SK-N-SH (cell line): ENCODE measurements at regions not wholly inside any gene's neighbourhood (a gene's known extent, or its start where the extent isn't known, plus 50 kb on each side); places are given as distances from the start of the nearest gene placed in this dataset.
"Not testable (repeated sequence)": the region's sequence is repeated elsewhere in the genome, so short reads cannot be mapped to it uniquely, and the experiment has no call there.

Experiments used
- CTCF ChIA-PET: fragments of 300-600, 350-600 bp; formaldehyde crosslinking; extraction: SDS; loops from one replicate; lab custom pipeline; 2021; lab: Yijun Ruan, JAX
- POLR2A ChIA-PET: fragments of 350-600 bp; sonication (Branson Sonifier 250); formaldehyde crosslinking; extraction: SDS; loops from one replicate; lab custom pipeline; 2020; ENCODE audit warnings: antibody characterized with exemption, inconsistent platforms; lab: Yijun Ruan, JAX
- DNase-seq: peaks from one replicate; pipeline ENCODE4 v3.0.0; 2012
- H2AFZ ChIP-seq: fragments of 200-600 bp; sonication (generic); 2 replicates; pipeline ENCODE4 v1.8.1; 2016; ENCODE audit warnings: antibody characterized with exemption, mild to moderate bottlenecking, low read depth
- H3F3A ChIP-seq: fragments of 200-600 bp; sonication (generic); replicated peaks from 2 replicates; pipeline ENCODE3; 2016; ENCODE audit warnings: antibody characterized with exemption, mild to moderate bottlenecking; ENCODE audit not compliant: insufficient read depth
- H3K27ac ChIP-seq, 2 experiments: fragments of 200-500 bp in 1 of 2; fragments of 200-600 bp in 1 of 2; sonication (Bioruptor generic) in 1 of 2; sonication (generic), shearing (Covaris generic) in 1 of 2; 2 replicates each; pipeline versions ENCODE4 v1.5.1 to v1.6.1; 2014 to 2016; ENCODE audit warnings: low read depth in 2 of 2, inconsistent platforms in 1 of 2, low read length in 1 of 2, mild to moderate bottlenecking in 1 of 2, mixed read lengths in 1 of 2
- H3K27me3 ChIP-seq: fragments of 200-600 bp; sonication (generic), shearing (Covaris generic); 2 replicates; pipeline ENCODE4 v1.6.1; 2016; ENCODE audit warnings: mixed run types; ENCODE audit not compliant: insufficient read depth
- H3K36me3 ChIP-seq, 2 experiments: fragments of 200-500 bp in 1 of 2; fragments of 200-600 bp in 1 of 2; sonication (Bioruptor generic) in 1 of 2; sonication (generic) in 1 of 2; replicated peaks in 1 of 2; 2 replicates each; pipeline versions ENCODE3 to v1.5.1; 2014 to 2016; ENCODE audit warnings: low read length in 1 of 2, mild to moderate bottlenecking in 1 of 2; ENCODE audit not compliant: insufficient read depth in 2 of 2, control insufficient read depth in 1 of 2
- H3K4me1 ChIP-seq, 2 experiments: fragments of 200-500 bp in 1 of 2; fragments of 200-600 bp in 1 of 2; sonication (Bioruptor generic) in 1 of 2; sonication (generic), shearing (Covaris generic) in 1 of 2; 2 replicates each; pipeline versions ENCODE4 v1.5.1 to v1.6.1; 2014 to 2016; ENCODE audit warnings: low read depth in 1 of 2, low read length in 1 of 2, mixed run types in 1 of 2; ENCODE audit not compliant: insufficient read depth in 2 of 2, control insufficient read depth in 1 of 2
- H3K4me2 ChIP-seq: fragments of 200-600 bp; sonication (generic), shearing (Covaris generic); 2 replicates; pipeline ENCODE4 v1.6.1; 2017; ENCODE audit warnings: mixed run types
- H3K4me3 ChIP-seq, 2 experiments: fragments of 200-500 bp in 1 of 2; fragments of 200-600 bp in 1 of 2; sonication (Bioruptor generic) in 1 of 2; sonication (generic), shearing (Covaris generic) in 1 of 2; 2 replicates each; pipeline versions ENCODE4 v1.5.1 to v1.8.1; 2014 to 2016; ENCODE audit warnings: low read depth in 2 of 2, inconsistent platforms in 1 of 2, low read length in 1 of 2, mild to moderate bottlenecking in 1 of 2, mixed read lengths in 1 of 2, moderate library complexity in 1 of 2
- H3K79me2 ChIP-seq: fragments of 200-600 bp; sonication (generic); 2 replicates; pipeline ENCODE4 v1.8.1; 2017; ENCODE audit warnings: mild to moderate bottlenecking; ENCODE audit not compliant: insufficient read depth
- H3K9ac ChIP-seq: fragments of 200-600 bp; sonication (generic); 2 replicates; pipeline ENCODE4 v1.6.1; 2017; ENCODE audit warnings: mixed run types
- H3K9me2 ChIP-seq: fragments of 200-600 bp; sonication (generic); 2 replicates; pipeline ENCODE4 v1.6.1; 2017; ENCODE audit warnings: mixed run types
- H3K9me3 ChIP-seq: fragments of 200-600 bp; sonication (generic); 2 replicates; pipeline ENCODE4 v1.6.1; 2017; ENCODE audit warnings: mixed run types, mild to moderate bottlenecking, moderate library complexity
- H4K20me1 ChIP-seq: fragments of 200-600 bp; sonication (generic); 2 replicates; pipeline ENCODE4 v1.6.1; 2017; ENCODE audit warnings: mild to moderate bottlenecking, mixed run types; ENCODE audit not compliant: insufficient read depth
- FOXM1 ChIP-seq: IDR thresholded peaks from 2 replicates; pipeline ENCODE4 v1.4.0; 2012; ENCODE audit warnings: low read depth, mild to moderate bottlenecking
- IRF3 ChIP-seq: fragments of 150-350 bp; IDR thresholded peaks from 2 replicates; pipeline ENCODE4 v1.6.1; 2016; ENCODE audit warnings: mild to moderate bottlenecking, low read depth, low read length
- MAX ChIP-seq: IDR thresholded peaks from 2 replicates; pipeline ENCODE4 v1.4.0; 2012; ENCODE audit warnings: low read depth
- MXI1 ChIP-seq: IDR thresholded peaks from 2 replicates; pipeline ENCODE4 v1.6.1; 2012; ENCODE audit warnings: mild to moderate bottlenecking, low read depth, low read length, improper control_type of control experiment
- NFIC ChIP-seq: IDR thresholded peaks from 2 replicates; pipeline ENCODE4 v1.4.0; 2012; ENCODE audit warnings: borderline replicate concordance
- NRF1 ChIP-seq: IDR thresholded peaks from 2 replicates; pipeline ENCODE4 v1.6.1; 2012; ENCODE audit warnings: low read depth, mild to moderate bottlenecking, low read length
- PBX3 ChIP-seq: IDR thresholded peaks from 2 replicates; pipeline ENCODE4; 2012
- RAD21 ChIP-seq: IDR thresholded peaks from 2 replicates; pipeline ENCODE4 v1.6.1; 2012; ENCODE audit warnings: mild to moderate bottlenecking, low read length
- REST ChIP-seq: IDR thresholded peaks from 2 replicates; pipeline ENCODE4 v1.6.1; 2012; ENCODE audit warnings: mild to moderate bottlenecking, low read depth, low read length, moderate library complexity
- RXRA ChIP-seq: IDR thresholded peaks from 2 replicates; pipeline ENCODE4 v1.4.0; 2012; ENCODE audit warnings: low read depth, mild to moderate bottlenecking, borderline replicate concordance
- SIN3A ChIP-seq: IDR thresholded peaks from 2 replicates; pipeline ENCODE4 v1.6.1; 2012; ENCODE audit warnings: low read depth, mild to moderate bottlenecking, low read length, moderate library complexity, borderline replicate concordance
- TEAD4 ChIP-seq: IDR thresholded peaks from 2 replicates; pipeline ENCODE4 v1.4.0; 2012; ENCODE audit warnings: mild to moderate bottlenecking, borderline replicate concordance; ENCODE audit not compliant: insufficient read depth
- YY1 ChIP-seq: IDR thresholded peaks from 2 replicates; pipeline ENCODE4 v1.4.0; 2012; ENCODE audit warnings: low read depth, mild to moderate bottlenecking
- WGBS: methylation state at CpG from one replicate; pipeline ENCODE4 v1.1.6; 2017; ENCODE audit warnings: low lambda C conversion rate; 5-methylcytosine and 5-hydroxymethylcytosine counted together

- TF ChIP-seq RXRA (no peak), REST (no peak), RAD21 (no peak)
These were observed 1047.2 kb downstream of the CDH11 start (continued) for GRCh38 chr16:64074706-64075105.

- H3K27ac ChIP-seq, H3K9me2 ChIP-seq, DNase-seq, H3K9me3 ChIP-seq, H2AFZ ChIP-seq, POLR2A ChIA-PET, H3K36me3 ChIP-seq, H3K9ac ChIP-seq, H3K4me2 ChIP-seq, H3F3A ChIP-seq, H3K4me1 ChIP-seq, H4K20me1 ChIP-seq, H3K79me2 ChIP-seq, H3K4me3 ChIP-seq, H3K27me3 ChIP-seq: not testable (repeated sequence)
- 84% methylated on average over 5 of the region's 34 CpGs for WGBS
- CTCF ChIA-PET: interaction anchor here (0.8 kb wide), 1 partner anchor 19 kb away, joined by 3 read pairs; no protein-coding TSS in a partner anchor
These were observed 1049.6 kb downstream of the CDH11 start for GRCh38 chr16:64072131-64072730.

- Histone ChIP-seq H3K79me2 (no peaks in the 10 kb centered on the region; the same call in 1 of the 2 replicates), H3K27ac (no peak overlapping the region), H3K9ac (no peak overlapping the region), H3K9me3 (no peaks in the 10 kb centered on the region), H3K4me2 (no peak overlapping the region), H3K4me3 (no peak overlapping the region), H3K36me3 (no peaks in the 10 kb centered on the region), H4K20me1 (no peaks in the 10 kb centered on the region), H3K27me3 (no peaks in the 10 kb centered on the region), H3K9me2 (no peaks in the 10 kb centered on the region), H3F3A (no peaks in the 10 kb centered on the region), H2AFZ (no peak overlapping the region), H3K4me1 (no peaks in the 10 kb centered on the region)
- 61% methylated on average over 1 of the region's 1 CpG for WGBS
- TF ChIP-seq PBX3: no peak
- TF ChIP-seq NRF1: no peak
- TF ChIP-seq MXI1: no peak
- no peak for TF ChIP-seq SIN3A
- no peak for TF ChIP-seq IRF3
- no peak for TF ChIP-seq MAX
- no peak for TF ChIP-seq YY1
- TF ChIP-seq FOXM1: no peak
- TF ChIP-seq TEAD4: no peak
- no peak for TF ChIP-seq NFIC
- DNase-seq: no peak
- ChIA-PET CTCF (no interaction called here), POLR2A (no interaction called here)
These were observed 1056.3 kb downstream of the CDH11 start for GRCh38 chr16:64065523-64065922.
